Pulmonary artery endothelial cell (primary cell): ENCODE measurements at regions not wholly inside any gene's neighbourhood (a gene's known extent, or its start where the extent isn't known, plus 50 kb on each side); places are given as distances from the start of the nearest gene placed in this dataset.
"Not testable (repeated sequence)": the region's sequence is repeated elsewhere in the genome, so short reads cannot be mapped to it uniquely, and the experiment has no call there.

Source experiments
- DNase-seq: peaks from one replicate; pipeline ENCODE4 v3.0.0-alpha.2; 2011; ENCODE audit warnings: low read depth, low spot score

DNA sequence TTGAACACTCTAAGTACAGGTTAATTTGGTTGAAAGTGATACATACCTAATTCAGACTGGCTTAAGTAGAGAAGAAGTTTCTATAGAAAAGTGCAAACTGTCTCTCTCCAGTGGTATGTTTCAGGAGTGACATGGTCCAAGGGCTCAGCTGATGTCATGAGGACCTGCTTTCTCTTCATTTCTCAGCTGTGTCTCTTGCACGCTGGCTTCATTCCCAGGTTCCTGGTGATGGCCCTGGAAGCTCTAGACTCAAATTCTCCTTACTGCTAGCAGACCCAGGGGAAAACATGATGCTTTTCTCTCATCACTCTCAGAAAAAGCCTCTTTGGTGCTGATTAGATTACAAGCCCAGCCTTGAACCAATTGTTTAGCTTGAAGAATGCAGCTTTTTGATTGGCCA, 211.9 kb upstream of the CLINT1 start:
- DNase-seq = no peak

DNA sequence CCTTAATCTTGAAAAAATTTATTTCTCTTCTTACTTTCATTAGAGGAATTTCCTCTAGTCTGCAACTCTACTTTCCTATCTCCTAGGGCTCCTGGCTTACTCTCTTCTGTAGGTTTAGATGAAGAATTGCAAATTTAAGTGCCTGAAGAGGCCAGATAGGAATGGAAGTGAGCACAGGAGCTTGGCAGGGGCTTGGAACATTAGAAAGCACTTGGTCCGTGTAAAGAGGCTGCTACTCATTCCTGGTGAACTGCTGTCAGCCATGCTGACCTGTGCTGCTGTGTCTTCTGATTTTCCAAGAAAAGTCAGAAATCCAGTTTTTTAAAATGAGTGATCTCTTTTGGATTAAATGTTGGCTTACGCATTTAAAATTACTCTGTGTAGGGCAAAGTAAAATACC, 210.9 kb upstream of the CLINT1 start:
- no peak for DNase-seq

GRCh38 chr5:158068964-158069363, 210.0 kb upstream of the CLINT1 start:
- no peak for DNase-seq

GRCh38 chr5:158066076-158066475, 207.1 kb upstream of the CLINT1 start:
- DNase-seq = no peak

- DNase-seq = no peak
These were observed 205.6 kb upstream of the CLINT1 start for GRCh38 chr5:158064334-158065123.

DNA sequence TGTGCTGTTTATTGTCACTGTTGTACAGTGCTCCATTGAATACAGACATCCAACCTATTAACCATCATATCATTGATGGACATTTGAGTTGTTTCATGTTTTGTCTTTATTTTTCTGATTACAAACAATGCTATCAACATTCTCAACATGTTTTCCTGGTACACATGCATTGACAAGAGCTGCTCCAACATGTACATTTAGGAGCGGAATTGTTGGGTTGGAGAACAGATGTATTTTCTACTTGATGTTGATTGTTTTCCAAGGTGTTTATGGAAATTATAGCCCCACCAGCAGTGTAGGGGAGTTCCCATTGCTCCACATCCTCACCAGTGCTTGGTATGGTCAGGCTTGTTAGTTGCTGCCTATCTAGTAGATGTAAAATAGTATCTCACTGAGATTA, 204.1 kb upstream of the CLINT1 start:
- DNase-seq = no peak

DNA sequence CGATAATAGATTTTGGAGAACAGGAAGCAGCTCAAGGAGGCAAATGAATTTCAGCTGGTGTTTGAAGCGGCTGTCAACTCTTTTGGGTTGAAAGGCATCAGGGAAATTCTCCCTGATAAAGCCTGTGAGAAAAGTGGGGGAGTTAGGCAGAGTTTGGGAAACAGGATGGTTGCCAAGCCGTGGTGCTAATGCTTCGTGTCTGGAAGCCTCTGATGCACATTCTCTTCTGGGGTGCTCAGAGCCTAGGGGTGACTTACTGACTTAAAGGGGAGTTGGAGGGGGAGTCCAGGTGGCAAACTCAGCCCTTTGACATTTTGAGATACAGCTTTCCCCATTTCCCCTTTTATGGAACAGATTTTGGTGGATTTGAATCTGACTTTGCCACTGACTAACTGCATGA, 202.5 kb upstream of the CLINT1 start:
- no peak for DNase-seq

DNA sequence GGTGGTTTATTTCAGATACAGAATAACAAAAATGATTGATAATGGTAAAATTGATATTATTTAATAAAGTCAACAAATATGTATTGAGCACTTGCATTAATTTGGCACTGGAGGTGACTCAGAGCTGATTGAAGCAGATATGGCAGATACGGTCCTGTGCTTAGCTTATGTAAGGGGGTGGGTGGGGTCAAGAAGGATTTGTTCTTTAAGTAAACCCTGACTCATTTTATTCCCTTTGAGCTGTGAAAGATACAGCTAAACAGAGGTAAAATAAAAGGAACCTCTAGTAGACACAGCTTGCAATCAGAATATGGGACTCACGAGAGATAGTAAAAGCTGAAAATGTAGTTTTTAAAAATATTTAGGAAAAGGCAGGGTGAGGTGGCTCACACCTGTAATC, 201.3 kb upstream of the CLINT1 start:
- no peak for DNase-seq

DNA sequence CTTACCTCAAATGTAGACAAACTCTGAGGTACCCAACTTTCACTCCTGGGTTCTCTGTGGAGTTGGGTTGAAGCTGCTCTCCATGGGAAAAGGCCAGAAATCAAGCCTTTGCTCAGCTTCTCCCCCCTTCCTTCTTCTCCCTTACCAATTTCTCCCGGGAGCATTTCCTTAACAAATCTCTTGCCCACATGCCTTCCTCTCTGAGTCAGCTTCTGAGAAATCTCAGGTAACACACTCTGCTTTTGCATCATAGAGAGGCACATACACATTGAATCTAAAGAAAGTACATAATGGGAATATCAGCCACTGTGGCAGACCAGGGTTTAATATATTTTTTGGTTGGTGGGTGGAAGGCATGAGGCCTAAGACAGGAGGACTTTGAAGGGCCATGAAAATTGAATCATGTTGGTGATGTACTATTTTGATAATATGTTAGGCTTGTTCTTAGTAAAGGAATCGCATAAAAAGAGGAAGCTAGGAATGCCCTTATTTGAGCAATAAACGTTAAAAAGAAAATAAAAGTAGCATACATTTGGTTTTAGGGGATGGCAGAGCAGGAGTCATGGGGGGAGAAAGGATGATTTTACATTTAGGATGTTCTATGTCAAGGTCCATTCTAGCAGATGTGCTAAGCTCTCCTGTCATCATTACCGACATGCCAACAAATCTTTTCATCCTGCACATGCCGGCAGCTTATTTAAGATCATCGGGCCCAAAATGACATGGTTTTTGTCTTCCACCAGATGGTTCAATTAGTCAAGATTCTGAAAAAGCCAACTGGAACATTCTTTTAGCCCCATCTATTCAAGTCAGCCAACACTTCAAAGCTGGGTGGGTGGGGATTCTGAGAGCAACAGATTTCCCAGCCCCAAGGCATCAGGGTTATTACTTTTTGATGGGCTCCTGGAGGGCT, 199.5 kb upstream of the CLINT1 start:
- DNase-seq = no peak

DNA sequence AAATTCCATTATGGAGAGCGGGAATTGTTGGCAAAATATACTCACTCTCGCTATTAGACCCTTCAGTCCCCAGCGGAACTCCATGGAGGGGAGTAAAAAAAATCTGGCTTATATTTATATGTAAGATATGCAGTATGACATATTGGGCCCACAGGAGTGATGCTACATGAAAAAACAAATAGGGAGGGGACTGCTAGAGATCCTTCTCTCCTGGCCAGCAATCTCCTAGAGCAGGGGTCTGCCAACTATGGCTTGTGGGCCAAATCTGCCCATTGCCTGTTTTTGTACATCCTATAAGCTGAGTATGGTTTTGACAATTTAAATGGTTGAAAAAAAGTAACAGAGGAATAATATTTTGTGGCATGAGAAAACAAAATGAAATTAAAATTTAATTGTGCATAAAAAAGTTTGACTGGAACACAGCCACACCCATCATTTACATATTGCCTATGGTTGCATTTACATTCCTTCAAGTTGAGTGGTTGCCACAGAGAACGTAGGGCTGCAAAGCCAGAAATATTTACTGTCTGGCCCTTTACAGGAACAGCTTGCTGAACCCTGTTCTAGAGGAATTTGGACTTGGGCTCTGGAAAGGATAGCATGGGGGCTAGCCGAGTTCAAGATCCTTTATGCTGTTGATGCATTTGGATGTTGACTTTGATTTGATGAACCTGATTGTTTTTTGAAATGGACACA, 197.3 kb upstream of the CLINT1 start:
- no peak for DNase-seq

- DNase-seq = no peak
These were observed 196.2 kb upstream of the CLINT1 start for GRCh38 chr5:158055111-158055501.

GRCh38 chr5:158054223-158055110, 195.5 kb upstream of the CLINT1 start:
- no peak for DNase-seq

DNA sequence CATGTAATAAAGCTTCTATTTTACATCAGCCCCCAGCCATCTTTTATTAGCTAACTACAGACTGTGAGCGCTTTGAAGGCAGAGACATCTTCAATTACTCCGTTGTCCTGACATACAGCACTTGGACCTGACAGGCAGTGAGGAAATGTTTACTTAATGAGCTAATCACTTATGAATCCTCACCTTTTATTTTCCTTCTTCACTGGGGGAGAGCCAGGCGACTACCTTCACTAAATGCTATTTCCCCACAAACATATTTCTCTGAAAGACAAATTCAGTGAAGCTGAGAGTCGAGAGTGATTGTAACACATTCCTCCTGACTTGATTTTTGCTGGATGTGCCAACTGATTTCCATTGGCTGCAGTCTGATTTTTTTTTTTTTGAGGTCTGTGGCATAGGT, 192.1 kb upstream of the CLINT1 start:
- no peak for DNase-seq

DNA sequence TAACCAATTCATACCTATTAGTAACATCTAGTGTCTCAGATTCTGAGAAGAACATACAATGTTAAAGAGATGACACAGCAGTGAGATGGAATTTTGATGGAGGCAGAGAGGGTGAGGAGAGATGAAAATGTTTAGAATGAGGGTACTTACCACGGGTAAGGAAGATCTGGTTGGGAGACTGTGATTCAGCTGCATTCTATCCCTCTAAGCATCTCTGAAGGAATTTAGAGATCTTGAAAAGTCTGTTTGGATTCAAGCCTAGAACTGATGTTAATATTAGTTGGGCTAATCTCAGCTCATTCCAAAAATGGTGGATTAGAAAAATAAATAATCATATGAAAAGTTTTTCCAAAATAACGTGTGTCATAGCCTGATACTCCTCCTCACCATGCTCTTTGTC, 191.5 kb upstream of the CLINT1 start:
- no peak for DNase-seq

DNA sequence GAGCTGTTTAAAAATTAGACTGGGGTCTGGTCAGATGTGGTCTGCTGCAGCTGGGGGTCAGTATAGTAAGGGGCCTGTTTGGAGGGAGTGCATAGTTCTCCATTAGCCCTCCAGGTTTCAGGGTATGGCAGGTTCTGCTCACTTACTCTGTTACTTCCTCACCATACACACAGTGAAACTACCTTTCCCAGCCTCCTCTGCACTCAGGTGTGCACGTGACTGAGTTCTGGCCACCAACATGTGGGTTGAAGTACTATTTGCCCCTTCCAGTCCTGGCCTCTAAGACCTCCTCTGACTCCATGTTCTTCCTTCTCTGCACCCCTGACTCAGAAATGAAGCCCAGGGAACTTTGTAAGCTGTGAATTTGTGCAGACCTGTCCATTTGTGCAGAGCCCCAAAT, 190.5 kb upstream of the CLINT1 start:
- DNase-seq = no peak

GRCh38 chr5:158045696-158046095, 186.8 kb upstream of the CLINT1 start:
- DNase-seq = no peak

GRCh38 chr5:158039911-158040347, 181.0 kb upstream of the CLINT1 start:
- DNase-seq = no peak

DNA sequence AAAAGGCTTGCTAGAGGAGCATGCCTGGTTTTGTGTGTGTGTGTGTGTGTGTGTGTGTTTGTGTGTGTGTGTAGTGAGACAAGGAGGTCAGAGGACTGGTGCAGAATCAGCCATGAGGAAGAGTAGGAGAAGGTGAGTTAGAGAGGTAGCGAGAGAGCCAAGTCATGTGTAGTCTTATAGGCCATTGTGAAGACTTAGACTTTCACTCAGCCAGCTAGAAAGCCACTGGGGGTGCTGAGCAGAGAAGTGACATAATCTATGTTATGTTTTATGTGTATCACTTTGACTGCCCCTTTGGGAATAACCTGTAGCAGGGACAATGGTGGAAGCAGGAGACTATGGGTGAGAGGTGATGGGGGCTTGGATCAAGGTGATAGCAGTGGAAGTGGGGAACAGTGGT, 180.5 kb upstream of the CLINT1 start:
- no peak for DNase-seq

- DNase-seq = not testable (repeated sequence)
These were observed 178.1 kb upstream of the CLINT1 start for GRCh38 chr5:158036983-158037595.

DNA sequence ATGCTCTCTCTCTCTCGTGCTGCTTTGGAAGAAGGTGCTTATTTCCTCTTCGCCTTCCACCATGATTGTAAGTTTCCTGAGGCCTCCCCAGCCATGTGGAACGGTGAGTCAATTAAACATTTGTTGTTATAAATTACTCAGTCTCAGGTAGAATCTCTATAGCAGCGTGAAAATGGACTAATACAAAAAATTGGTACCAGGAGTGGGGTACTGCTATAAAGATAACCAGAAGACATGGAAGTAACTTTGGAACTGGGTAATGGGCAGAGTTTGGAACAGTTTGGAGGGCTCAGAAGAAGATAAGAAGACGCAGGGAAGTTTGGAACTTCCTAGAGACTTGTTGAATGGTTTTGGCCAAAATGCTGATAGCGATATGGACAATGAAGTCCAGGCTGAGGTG, 175.6 kb upstream of the CLINT1 start:
- not testable (repeated sequence) for DNase-seq

DNA sequence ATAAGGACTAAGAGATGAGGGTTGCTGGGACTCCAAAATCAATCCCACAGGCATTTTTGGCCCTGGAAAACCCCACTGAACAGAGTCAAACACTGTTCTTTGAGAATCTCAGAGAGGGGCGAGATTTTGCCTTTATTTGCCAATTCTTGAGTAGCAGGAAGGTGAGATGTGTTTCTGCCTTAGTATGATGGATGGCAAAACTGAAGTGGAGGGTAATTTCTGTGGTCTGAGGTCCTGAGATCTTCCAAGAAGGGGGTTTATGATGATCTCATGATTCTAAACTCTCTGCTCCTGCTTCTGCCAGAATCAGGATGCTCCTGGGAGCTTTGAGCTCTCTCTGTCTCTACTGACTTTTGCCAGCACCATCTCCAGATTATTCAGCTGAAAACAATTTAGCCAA, 174.8 kb upstream of the CLINT1 start:
- no peak for DNase-seq
